SU-DHL-6 (cell line): ENCODE measurements at regions not wholly inside any gene's neighbourhood (a gene's known extent, or its start where the extent isn't known, plus 50 kb on each side); places are given as distances from the start of the nearest gene placed in this dataset.

Source experiments
- H2AFZ ChIP-seq: fragments of 200-600 bp; sonication (generic); 2 replicates; pipeline ENCODE4 v1.6.1; 2014; ENCODE audit warnings: low read depth, mild to moderate bottlenecking, moderate library complexity, mixed read lengths, antibody characterized with exemption, low read length; ENCODE audit not compliant: severe bottlenecking
- H3F3A ChIP-seq: fragments of 200-600 bp; shearing (Covaris generic); 2 replicates; pipeline ENCODE4 v1.6.0; 2016; ENCODE audit warnings: antibody characterized with exemption, mild to moderate bottlenecking; ENCODE audit not compliant: insufficient read depth
- H3K27ac ChIP-seq: fragments of 200-600 bp; sonication (generic); 2 replicates; pipeline ENCODE4 v1.5.1; 2016; ENCODE audit warnings: low read depth, mild to moderate bottlenecking, low read length, moderate library complexity, mixed read lengths
- H3K27me3 ChIP-seq: fragments of 200-600 bp; sonication (generic), shearing (Covaris generic); 2 replicates; pipeline ENCODE4 v1.6.0; 2014; ENCODE audit warnings: mild to moderate bottlenecking, low read length
- H3K36me3 ChIP-seq: fragments of 200-600 bp; sonication (generic); 2 replicates; pipeline ENCODE4 v1.6.1; 2014; ENCODE audit warnings: mild to moderate bottlenecking, low read length, mixed read lengths
- H3K4me2 ChIP-seq: fragments of 300-600, 200-600 bp; shearing (Covaris generic), sonication (generic); 2 replicates; pipeline ENCODE4 v1.6.0; 2014; ENCODE audit warnings: low read length, low read depth, mild to moderate bottlenecking; ENCODE audit not compliant: poor library complexity, severe bottlenecking
- H3K4me3 ChIP-seq: fragments of 200-600 bp; sonication (generic); 2 replicates; pipeline ENCODE4 v1.5.1; 2014; ENCODE audit warnings: antibody characterized with exemption, low read length, mild to moderate bottlenecking, mixed read lengths; ENCODE audit not compliant: insufficient read depth, poor library complexity, severe bottlenecking
- H3K79me2 ChIP-seq: fragments of 200-600 bp; sonication (generic); 2 replicates; pipeline ENCODE4 v1.6.1; 2014; ENCODE audit warnings: mild to moderate bottlenecking, low read length, moderate library complexity; ENCODE audit not compliant: insufficient read depth
- H3K9ac ChIP-seq: fragments of 200-600 bp; sonication (generic); 2 replicates; pipeline ENCODE4 v1.7.0; 2014; ENCODE audit warnings: mild to moderate bottlenecking, low read length
- H3K9me2 ChIP-seq: fragments of 200-600 bp; sonication (generic); replicated peaks from 2 replicates; pipeline ENCODE4 v1.6.1; 2014; ENCODE audit warnings: low read length; ENCODE audit not compliant: insufficient read depth
- H3K9me3 ChIP-seq: fragments of 200-600 bp; sonication (generic); 2 replicates; pipeline ENCODE4 v1.6.1; 2014; ENCODE audit warnings: low read length, mixed read lengths; ENCODE audit not compliant: insufficient read depth
- H4K20me1 ChIP-seq: fragments of 200-600 bp; sonication (generic); 2 replicates; pipeline ENCODE4 v1.6.1; 2014; ENCODE audit warnings: low read depth, mild to moderate bottlenecking, antibody characterized with exemption, low read length, moderate library complexity, mixed read lengths
- EZH2phosphoT487 ChIP-seq: fragments of 200-600 bp; sonication (generic), shearing (Covaris generic); conservative IDR thresholded peaks from 2 replicates; pipeline ENCODE4 v1.6.1; 2018; ENCODE audit warnings: mild to moderate bottlenecking, antibody characterized with exemption, low read length, moderate library complexity, mixed read lengths
- TF ChIP-seq, protein P1 (sequence below): fragments of 200-600 bp; sonication (generic); IDR thresholded peaks from one replicate; pipeline ENCODE4 v1.5.1; 2017; ENCODE audit warnings: antibody characterized with exemption, mild to moderate bottlenecking, low read length, moderate library complexity; ENCODE audit not compliant: insufficient read depth, poor library complexity, severe bottlenecking

- Histone ChIP-seq H3K79me2 (no peaks in the 10 kb centered on the region), H3F3A (peaks cover 8% of the 10 kb centered on the region), H3K9ac (no peak overlapping the region), H4K20me1 (no peaks in the 10 kb centered on the region), H3K36me3 (no peaks in the 10 kb centered on the region), H3K9me3 (no peaks in the 10 kb centered on the region), H3K27ac (no peak overlapping the region), H2AFZ (peak overlapping the region; percentile 51), H3K27me3 (no peaks in the 10 kb centered on the region), H3K9me2 (no peaks in the 10 kb centered on the region), H3K4me3 (no peak overlapping the region), H3K4me2 (no peak overlapping the region)
- no peak for TF ChIP-seq EZH2phosphoT487
- TF ChIP-seq, protein P1, sequence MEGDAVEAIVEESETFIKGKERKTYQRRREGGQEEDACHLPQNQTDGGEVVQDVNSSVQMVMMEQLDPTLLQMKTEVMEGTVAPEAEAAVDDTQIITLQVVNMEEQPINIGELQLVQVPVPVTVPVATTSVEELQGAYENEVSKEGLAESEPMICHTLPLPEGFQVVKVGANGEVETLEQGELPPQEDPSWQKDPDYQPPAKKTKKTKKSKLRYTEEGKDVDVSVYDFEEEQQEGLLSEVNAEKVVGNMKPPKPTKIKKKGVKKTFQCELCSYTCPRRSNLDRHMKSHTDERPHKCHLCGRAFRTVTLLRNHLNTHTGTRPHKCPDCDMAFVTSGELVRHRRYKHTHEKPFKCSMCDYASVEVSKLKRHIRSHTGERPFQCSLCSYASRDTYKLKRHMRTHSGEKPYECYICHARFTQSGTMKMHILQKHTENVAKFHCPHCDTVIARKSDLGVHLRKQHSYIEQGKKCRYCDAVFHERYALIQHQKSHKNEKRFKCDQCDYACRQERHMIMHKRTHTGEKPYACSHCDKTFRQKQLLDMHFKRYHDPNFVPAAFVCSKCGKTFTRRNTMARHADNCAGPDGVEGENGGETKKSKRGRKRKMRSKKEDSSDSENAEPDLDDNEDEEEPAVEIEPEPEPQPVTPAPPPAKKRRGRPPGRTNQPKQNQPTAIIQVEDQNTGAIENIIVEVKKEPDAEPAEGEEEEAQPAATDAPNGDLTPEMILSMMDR, result no peak
These were observed 1087.7 kb downstream of the CDH9 start for GRCh38 chr5:25950681-25951080.

GRCh38 chr5:25948278-25948677 is 1090.1 kb downstream of the CDH9 start:
- Histone ChIP-seq H4K20me1 (no peaks in the 10 kb centered on the region), H3K9ac (no peak overlapping the region), H3K27me3 (no peaks in the 10 kb centered on the region), H2AFZ (peak overlapping the region; percentile 60), H3K4me3 (no peak overlapping the region), H3K27ac (no peak overlapping the region), H3K4me2 (no peak overlapping the region), H3K79me2 (no peaks in the 10 kb centered on the region), H3F3A (no peaks in the 10 kb centered on the region), H3K36me3 (no peaks in the 10 kb centered on the region), H3K9me3 (no peaks in the 10 kb centered on the region), H3K9me2 (no peaks in the 10 kb centered on the region)
- TF ChIP-seq, protein P1, result no peak
- no peak for TF ChIP-seq EZH2phosphoT487

DNA sequence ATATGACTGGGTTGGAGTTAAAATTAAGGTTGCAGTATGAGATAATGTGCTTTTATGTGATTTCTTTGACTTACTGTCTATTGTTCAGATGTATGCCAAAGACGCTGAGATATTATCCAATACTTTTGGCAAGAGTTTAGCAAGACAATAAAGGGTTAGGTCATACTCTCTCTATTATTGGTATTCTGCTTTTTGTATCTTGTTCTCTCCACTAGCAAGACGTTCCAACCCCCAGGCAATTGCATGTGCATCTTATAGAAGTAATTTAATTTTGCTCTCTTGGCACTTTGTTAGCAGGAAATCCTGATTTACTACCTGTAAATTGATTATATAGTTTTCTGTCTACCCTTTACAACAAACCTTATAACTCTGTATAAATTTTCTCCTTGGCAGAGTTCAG is 1093.6 kb downstream of the CDH9 start:
- TF ChIP-seq, protein P1, result no peak
- TF ChIP-seq EZH2phosphoT487, result no peak
- H3K4me3 ChIP-seq, result no peak overlapping the region
- H3K27me3 ChIP-seq, result no peaks in the 10 kb centered on the region
- no peaks in the 10 kb centered on the region for H3K79me2 ChIP-seq
- H3F3A ChIP-seq, result no peaks in the 10 kb centered on the region
- H3K4me2 ChIP-seq, result no peak overlapping the region
- no peaks in the 10 kb centered on the region for H3K36me3 ChIP-seq
- H3K9ac ChIP-seq, result no peak overlapping the region
- H3K9me3 ChIP-seq, result no peaks in the 10 kb centered on the region
- no peaks in the 10 kb centered on the region for H4K20me1 ChIP-seq
- H3K27ac ChIP-seq, result no peak overlapping the region
- no peaks in the 10 kb centered on the region for H3K9me2 ChIP-seq
- H2AFZ ChIP-seq, result no peak overlapping the region
